ENCODE measurements at regions not wholly inside any gene's neighbourhood (a gene's known extent, or its start where the extent isn't known, plus 50 kb on each side); places are given as distances from the start of the nearest gene placed in this dataset.

- TF ChIP-seq POLR2A (IDR thresholded peaks at IDR 0.05; ENCODE audit: low read length) (no peak), GATA1 (IDR thresholded peaks at IDR 0.05; ENCODE audit: low read depth, low read length) (no peak)
These were observed 153.6 kb upstream of the LINGO1 start for GRCh38 chr15:77786181-77786890.
